Activated CD4-positive, alpha-beta T cell treated with anti-CD3 and anti-CD28 coated beads, Interleukin-10, Interleukin-2, amounts not matched to agents 100 ng/mL and 50 ng/mL, durations not matched to agents 16 hours and 8 hours (primary cell): ENCODE measurements at regions not wholly inside any gene's neighbourhood (a gene's known extent, or its start where the extent isn't known, plus 50 kb on each side); places are given as distances from the start of the nearest gene placed in this dataset.
"Not testable (repeated sequence)": the region's sequence is repeated elsewhere in the genome, so short reads cannot be mapped to it uniquely, and the experiment has no call there.

ENCODE experiments used
- DNase-seq: peaks from one replicate; pipeline ENCODE4 v3.0.0-alpha.2; 2020

- no peak for DNase-seq
Measured at GRCh38 chr2:210963386-210963785, 407.0 kb downstream of the CPS1 start.

- no peak for DNase-seq
Measured at GRCh38 chr2:210964141-210964764, 407.9 kb downstream of the CPS1 start.

- DNase-seq, result no peak
Measured at GRCh38 chr2:210965472-210965871, 409.1 kb downstream of the CPS1 start.

- DNase-seq, result no peak
Measured at GRCh38 chr2:210966330-210966729, 409.9 kb downstream of the CPS1 start.

GRCh38 chr2:210971431-210971830 lies 415.0 kb downstream of the CPS1 start:
- no peak for DNase-seq

- DNase-seq, result not testable (repeated sequence)
Measured at GRCh38 chr2:210986806-210987205, 430.4 kb downstream of the CPS1 start.

- DNase-seq, result no peak
Measured at GRCh38 chr2:210991107-210991506, 434.7 kb downstream of the CPS1 start.

- DNase-seq, result no peak
Measured at GRCh38 chr2:210994104-210994503, 437.7 kb downstream of the CPS1 start.

GRCh38 chr2:210997373-210997772 lies 441.0 kb downstream of the CPS1 start:
- no peak for DNase-seq

GRCh38 chr2:210998334-210998733 lies 441.9 kb downstream of the CPS1 start:
- no peak for DNase-seq

DNA sequence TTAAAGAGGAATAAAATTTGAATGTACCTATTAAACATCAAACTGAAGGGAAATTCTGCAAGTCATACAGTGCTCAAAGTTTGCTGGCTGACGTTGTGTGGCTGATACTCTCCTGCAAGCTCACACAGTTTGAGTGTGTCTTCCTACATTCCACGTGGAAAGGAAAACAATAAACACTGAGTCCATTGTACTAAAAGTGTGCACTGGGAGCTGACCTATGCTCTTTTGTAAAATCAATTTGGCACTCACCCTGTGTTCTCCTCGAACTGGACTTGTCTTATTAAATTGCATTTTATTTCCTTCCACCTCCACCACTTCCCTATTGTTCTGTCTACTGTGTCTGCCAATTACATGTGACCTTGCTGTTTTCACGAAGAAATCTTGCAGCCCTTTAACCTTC lies 458.0 kb downstream of the CPS1 start:
- no peak for DNase-seq

DNA sequence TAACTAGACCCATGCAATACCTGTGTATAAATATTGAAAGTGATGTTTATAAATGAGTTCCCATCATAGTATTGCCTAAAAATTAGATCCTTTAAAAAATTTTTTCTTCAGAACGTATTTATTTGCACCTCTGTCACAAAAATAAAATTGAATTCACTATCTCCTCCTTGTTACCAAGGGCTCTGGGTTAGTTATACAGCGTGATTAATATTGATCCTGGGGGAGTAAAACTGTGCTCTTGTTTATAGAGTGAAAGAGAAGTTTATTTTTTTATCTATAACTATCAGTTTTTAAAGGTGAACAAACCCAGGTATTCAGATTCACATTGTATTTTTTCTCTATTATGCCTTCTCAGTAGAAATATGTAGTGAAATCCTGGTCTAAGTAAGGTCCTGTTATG lies 458.5 kb downstream of the CPS1 start:
- no peak for DNase-seq

DNA sequence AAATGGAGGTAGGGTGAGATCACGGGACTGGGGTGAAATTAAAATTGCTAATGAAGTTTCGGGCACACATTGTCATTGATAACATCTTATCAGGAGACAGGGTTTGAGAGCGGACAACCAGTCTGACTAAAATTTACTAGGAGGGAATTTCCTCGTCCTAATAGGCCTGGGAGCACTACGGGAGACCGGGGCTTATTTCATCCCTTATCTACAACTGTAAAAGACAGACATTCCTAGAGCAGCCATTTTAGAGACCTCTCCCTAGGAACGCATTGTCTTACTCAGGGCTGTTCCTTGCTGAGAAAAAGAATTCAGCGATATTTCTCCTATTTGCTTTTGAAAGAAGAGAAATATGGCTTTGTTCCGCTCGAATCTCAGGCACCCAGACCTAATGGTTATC lies 468.7 kb downstream of the CPS1 start:
- not testable (repeated sequence) for DNase-seq

DNA sequence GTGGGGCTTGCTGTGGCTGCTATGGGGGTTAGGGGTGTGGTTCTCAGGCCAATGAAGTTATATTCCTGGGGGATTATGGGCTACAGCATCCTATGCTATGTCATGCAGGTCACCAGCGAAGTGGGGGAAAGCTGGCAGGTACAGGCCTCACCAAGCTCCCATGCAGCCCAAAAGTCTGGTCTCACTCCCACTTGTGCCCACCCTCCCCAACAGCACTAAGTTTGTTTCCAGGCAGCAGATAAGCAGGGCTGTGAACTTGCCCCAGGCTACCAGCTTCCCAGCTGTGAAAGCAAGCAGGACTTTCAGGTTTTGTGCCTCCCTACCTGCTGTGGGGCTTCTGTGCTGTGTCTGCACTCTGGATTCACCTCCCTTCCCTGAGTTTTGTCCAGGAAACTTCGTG lies 469.7 kb downstream of the CPS1 start:
- DNase-seq, result no peak

- DNase-seq, result no peak
Measured at GRCh38 chr2:211027976-211028375, 471.6 kb downstream of the CPS1 start.

- no peak for DNase-seq
Measured at GRCh38 chr2:211033765-211034164, 477.4 kb downstream of the CPS1 start.

- peak; percentile 7 for DNase-seq
Measured at GRCh38 chr2:211035548-211036185, 479.3 kb downstream of the CPS1 start.

DNA sequence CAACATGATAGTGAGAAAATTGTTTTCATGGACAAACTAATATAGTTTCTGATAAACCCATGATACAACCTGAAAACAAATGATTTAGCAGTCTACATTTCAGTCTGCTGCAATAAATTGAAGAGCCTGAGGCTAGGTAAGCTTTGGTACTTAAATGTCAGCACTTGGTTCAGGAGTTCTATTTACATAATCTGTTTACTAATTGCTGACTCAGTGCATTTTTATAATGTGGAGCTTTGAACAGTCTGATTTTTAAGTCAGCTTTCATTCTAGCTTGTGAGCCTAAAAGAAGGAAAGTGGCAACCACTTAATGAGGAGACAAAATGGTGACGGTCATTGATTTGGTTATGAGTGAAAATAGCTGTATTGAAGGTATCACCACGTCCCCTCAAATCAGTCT lies 488.6 kb downstream of the CPS1 start:
- no peak for DNase-seq

DNA sequence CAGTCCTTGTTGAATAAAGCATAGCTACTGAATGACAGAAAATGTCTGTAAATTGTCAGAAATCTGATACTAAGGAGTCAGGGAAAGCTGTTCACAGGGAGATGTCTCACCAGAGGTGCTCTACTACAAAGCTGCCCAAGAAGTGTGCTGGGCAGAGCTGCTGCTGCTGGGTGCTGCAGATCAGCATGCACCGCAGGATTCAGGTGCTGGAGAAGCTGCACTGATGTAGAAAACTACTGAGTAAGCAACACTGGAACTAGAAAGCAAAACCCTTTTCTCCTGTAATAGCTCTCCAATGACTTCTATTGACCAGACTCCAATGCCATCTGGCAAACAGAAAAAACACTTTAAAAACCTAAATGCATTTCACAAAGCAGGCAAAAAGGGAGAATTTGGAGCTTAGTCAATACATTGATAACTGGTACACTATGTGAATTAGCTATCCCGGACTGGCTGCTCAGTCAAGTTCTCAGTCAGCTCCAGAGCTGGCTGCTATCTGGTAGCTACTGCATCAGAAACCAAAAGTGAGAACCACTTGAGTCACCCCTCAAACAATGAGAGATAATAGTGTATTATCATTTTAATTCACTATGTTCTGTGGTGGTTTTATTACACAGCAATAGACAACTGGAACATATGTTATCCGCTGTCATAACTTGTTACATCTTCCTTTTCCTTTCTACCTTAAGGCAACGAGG lies 493.1 kb downstream of the CPS1 start:
- peak; percentile 4 for DNase-seq

DNA sequence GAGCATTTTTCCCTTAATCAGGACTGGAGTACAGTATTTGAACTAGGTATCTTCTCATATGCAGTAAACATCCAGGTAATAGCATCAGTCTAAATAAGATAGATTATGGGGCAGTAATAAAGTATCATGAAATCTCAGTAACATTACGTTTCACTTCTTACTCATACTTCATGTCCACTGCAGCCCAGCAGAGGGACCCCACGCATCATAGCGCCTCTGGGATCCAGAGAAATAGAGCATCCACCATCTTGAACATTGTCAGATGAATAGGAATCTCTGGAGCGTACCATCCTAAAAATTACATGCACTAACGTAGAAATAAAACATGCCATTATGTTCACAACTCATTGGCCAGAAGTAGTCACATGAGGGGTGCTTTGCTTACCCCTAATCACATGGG lies 499.0 kb downstream of the CPS1 start:
- DNase-seq, result no peak

- DNase-seq, result no peak
Measured at GRCh38 chr2:211061612-211062296, 505.4 kb downstream of the CPS1 start.

DNA sequence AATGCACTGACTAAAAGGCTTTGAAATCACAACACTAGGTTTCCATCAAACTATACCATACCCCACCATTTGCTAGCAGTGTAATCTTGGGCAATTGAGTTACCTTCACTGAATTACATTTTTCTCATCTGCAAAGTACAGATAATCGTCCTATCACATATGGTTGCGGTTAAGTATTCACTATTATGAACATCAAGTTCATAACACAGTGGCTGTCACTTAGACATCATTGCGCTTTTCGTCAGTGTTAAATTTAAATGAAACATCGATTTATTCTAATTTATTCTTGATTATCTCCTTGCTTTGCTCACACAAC lies 505.9 kb downstream of the CPS1 start:
- no peak for DNase-seq

- no peak for DNase-seq
Measured at GRCh38 chr2:211067029-211067428, 510.6 kb downstream of the CPS1 start.
